ENCODE measurements at regions not wholly inside any gene's neighbourhood (a gene's known extent, or its start where the extent isn't known, plus 50 kb on each side); places are given as distances from the start of the nearest gene placed in this dataset.
A peak's percentile ranks its signal among the peaks of the same experiment; 100 is the strongest.

- no peak for ATAC-seq (ENCODE audit: low read depth)
- POLR2A ChIA-PET: interaction anchor here (2.4 kb wide), 1 partner anchor 142 kb away, joined by 7 read pairs; the partner anchor contains the start of gene CD164
- H3K4me1 Mint-ChIP-seq: peaks cover 41% of the 10 kb centered on the region
These were observed 142.5 kb downstream of the CD164 start for GRCh38 chr6:109239651-109240321.

GRCh38 chr6:109239160-109239559 is 143.1 kb downstream of the CD164 start:
- DNase-seq: no peak
- peaks cover 2% of the 10 kb centered on the region for H3K27me3 Mint-ChIP-seq
- no peak for ATAC-seq (ENCODE audit: low read depth)
- POLR2A ChIA-PET: interaction anchor here (0.6 to 2.4 kb wide), 2 partner anchors 143 to 620 kb away, joined by 3 to 7 read pairs; partner anchors contain the start of gene CD164
- H3K36me3 Mint-ChIP-seq: peaks cover 8% of the 10 kb centered on the region
- H3K4me3 Mint-ChIP-seq: no peak overlapping the region
- H3K27ac Mint-ChIP-seq: no peak overlapping the region
- H3K4me1 Mint-ChIP-seq: peaks cover 35% of the 10 kb centered on the region
- H3K9me3 Mint-ChIP-seq: peaks cover 4% of the 10 kb centered on the region

More at GRCh38 chr6:109239651-109240321, 142.5 kb downstream of the CD164 start:
- no peak overlapping the region for H3K4me3 Mint-ChIP-seq
- DNase-seq: no peak
- H3K36me3 Mint-ChIP-seq: peaks cover 11% of the 10 kb centered on the region
- peaks cover 2% of the 10 kb centered on the region for H3K27me3 Mint-ChIP-seq
- no peak overlapping the region for H3K27ac Mint-ChIP-seq
- H3K9me3 Mint-ChIP-seq: peaks cover 4% of the 10 kb centered on the region

- no peak overlapping the region for H3K27ac Mint-ChIP-seq
- peaks cover 4% of the 10 kb centered on the region for H3K9me3 Mint-ChIP-seq
- DNase-seq: no peak
- peaks cover 8% of the 10 kb centered on the region for H3K36me3 Mint-ChIP-seq
- no peak overlapping the region for H3K4me3 Mint-ChIP-seq
- POLR2A ChIA-PET: interaction anchor here (0.6 to 2.4 kb wide), 2 partner anchors 144 to 619 kb away, joined by 3 to 7 read pairs; partner anchors contain the start of gene CD164
- peaks cover 28% of the 10 kb centered on the region for H3K4me1 Mint-ChIP-seq
- ATAC-seq (ENCODE audit: low read depth): no peak
- peaks cover 2% of the 10 kb centered on the region for H3K27me3 Mint-ChIP-seq
These were observed 143.1 kb downstream of the CEP57L1 start for GRCh38 chr6:109238396-109238795.

GRCh38 chr6:109237986-109238329 is 142.7 kb downstream of the CEP57L1 start:
- Mint-ChIP-seq H3K4me3 (no peak overlapping the region), H3K4me1 (peaks cover 27% of the 10 kb centered on the region), H3K36me3 (peaks cover 8% of the 10 kb centered on the region), H3K27me3 (peaks cover 2% of the 10 kb centered on the region), H3K27ac (peak overlapping the region; percentile 69), H3K9me3 (peaks cover 4% of the 10 kb centered on the region)
- POLR2A ChIA-PET: interaction anchor here (1.9 kb wide), 1 partner anchor 145 kb away, joined by 13 read pairs; the partner anchor contains the start of gene CD164
- DNase-seq (no peak), ATAC-seq (ENCODE audit: low read depth) (no peak)

- DNase-seq (no peak), ATAC-seq (ENCODE audit: low read depth) (peak; percentile 88)
- H3K27me3 Mint-ChIP-seq: peaks cover 2% of the 10 kb centered on the region
- peaks cover 8% of the 10 kb centered on the region for H3K36me3 Mint-ChIP-seq
- POLR2A ChIA-PET: interaction anchor here (1.0 to 1.9 kb wide), 3 partner anchors 11 to 145 kb away, joined by 3 to 13 read pairs (median 4); partner anchors contain the start of gene CD164
- H3K4me3 Mint-ChIP-seq: peak overlapping the region; percentile 54
- H3K4me1 Mint-ChIP-seq: peaks cover 27% of the 10 kb centered on the region
- peak overlapping the region; percentile 87 for H3K27ac Mint-ChIP-seq
- peaks cover 4% of the 10 kb centered on the region for H3K9me3 Mint-ChIP-seq
These were observed 142.0 kb downstream of the CEP57L1 start for GRCh38 chr6:109237077-109237985.

DNA sequence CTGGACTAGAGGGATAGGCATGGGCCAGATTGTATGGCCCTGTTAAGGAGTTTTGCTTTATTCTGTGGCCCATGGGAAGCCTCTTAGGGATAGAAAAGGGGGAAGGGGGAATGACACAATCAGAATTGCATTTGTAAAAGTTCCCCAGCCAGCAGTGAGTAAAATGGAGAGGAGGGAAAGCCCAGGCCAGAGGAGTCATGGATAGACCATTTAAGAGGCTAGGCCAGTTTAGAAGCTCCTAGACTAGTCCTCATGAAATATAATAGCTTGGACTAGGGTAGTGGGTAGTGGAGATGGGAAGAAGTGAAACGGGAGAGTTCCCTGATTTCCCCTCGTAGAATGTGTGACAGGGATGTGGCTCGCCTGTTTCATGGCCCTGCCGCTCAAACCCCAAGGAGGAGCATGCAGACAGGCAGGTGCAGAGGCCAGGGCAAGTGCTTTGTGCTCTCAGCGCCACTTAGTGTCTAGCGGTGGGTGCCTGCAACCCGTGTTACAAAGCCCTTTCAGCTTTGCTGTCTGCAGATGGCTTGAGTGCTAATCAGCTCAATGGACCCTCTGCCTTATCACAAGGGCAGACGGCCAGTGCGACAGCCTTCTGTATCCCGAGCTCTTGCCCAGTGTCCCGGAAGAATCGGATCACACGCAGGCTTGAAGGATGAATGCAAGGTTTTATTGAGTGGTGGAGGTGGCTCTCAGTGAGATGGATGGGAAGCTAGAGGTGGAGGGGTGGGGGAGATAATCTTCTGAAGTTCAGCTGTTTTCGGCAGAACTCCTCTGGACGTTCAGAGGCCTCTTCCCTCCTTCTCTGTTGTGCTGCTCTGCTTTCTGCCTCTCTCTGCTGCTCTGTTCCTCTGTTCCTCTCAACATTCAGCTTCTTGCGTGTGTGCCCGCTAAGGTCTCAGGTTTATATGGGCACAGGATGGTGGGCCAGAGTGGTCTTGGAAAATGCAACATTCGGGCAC is 141.1 kb downstream of the CEP57L1 start:
- POLR2A ChIA-PET: interaction anchor here (1.0 to 1.9 kb wide), 3 partner anchors 10 to 146 kb away, joined by 3 to 13 read pairs (median 4); partner anchors contain the start of gene CD164
- peak overlapping the region; percentile 87 for H3K27ac Mint-ChIP-seq
- H3K4me1 Mint-ChIP-seq: peaks cover 27% of the 10 kb centered on the region
- DNase-seq (peak; percentile 45), ATAC-seq (ENCODE audit: low read depth) (peak; percentile 74)
- peaks cover 4% of the 10 kb centered on the region for H3K9me3 Mint-ChIP-seq
- peak overlapping the region; percentile 67 for H3K4me3 Mint-ChIP-seq
- peaks cover 8% of the 10 kb centered on the region for H3K36me3 Mint-ChIP-seq
- H3K27me3 Mint-ChIP-seq: peaks cover 2% of the 10 kb centered on the region

GRCh38 chr6:109235481-109236038 is 140.3 kb downstream of the CEP57L1 start:
- H3K36me3 Mint-ChIP-seq: peaks cover 8% of the 10 kb centered on the region
- peak overlapping the region; percentile 87 for H3K27ac Mint-ChIP-seq
- peaks cover 6% of the 10 kb centered on the region for H3K9me3 Mint-ChIP-seq
- POLR2A ChIA-PET: no interaction called here
- peaks cover 27% of the 10 kb centered on the region for H3K4me1 Mint-ChIP-seq
- peaks cover 2% of the 10 kb centered on the region for H3K27me3 Mint-ChIP-seq
- no peak for DNase-seq
- H3K4me3 Mint-ChIP-seq: no peak overlapping the region
- no peak for ATAC-seq (ENCODE audit: low read depth)

- no peak overlapping the region for H3K4me3 Mint-ChIP-seq
- H3K9me3 Mint-ChIP-seq: peaks cover 3% of the 10 kb centered on the region
- peaks cover 7% of the 10 kb centered on the region for H3K27me3 Mint-ChIP-seq
- POLR2A ChIA-PET: interaction anchor here (0.5 to 0.6 kb wide), 2 partner anchors 155 to 162 kb away, joined by 3 read pairs; no protein-coding TSS in a partner anchor
- no peak for DNase-seq
- H3K4me1 Mint-ChIP-seq: no peaks in the 10 kb centered on the region
- no peaks in the 10 kb centered on the region for H3K36me3 Mint-ChIP-seq
- no peak for ATAC-seq (ENCODE audit: low read depth)
- H3K27ac Mint-ChIP-seq: no peak overlapping the region
These were observed 135.1 kb downstream of the CEP57L1 start for GRCh38 chr6:109230453-109230852.

DNA sequence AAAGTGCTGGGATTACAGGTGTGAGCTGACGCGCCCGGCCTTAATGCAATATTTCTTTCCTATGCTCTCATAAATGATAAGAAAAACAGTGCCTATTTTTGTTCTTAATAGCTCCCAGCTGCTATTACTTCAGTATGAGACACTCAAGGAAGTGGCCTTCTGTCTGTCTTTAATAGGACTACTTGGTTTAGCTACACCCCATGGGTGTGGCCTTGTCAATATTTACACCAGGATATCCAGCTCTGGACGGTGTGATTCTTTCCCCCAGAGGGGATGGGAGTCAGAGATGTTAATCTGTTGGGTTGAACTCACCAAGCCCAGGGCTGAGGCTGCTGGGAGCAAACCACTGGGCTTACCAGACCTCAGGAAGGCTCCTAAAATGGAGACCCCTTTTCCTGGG is 134.2 kb downstream of the CEP57L1 start:
- H3K27me3 Mint-ChIP-seq: peaks cover 7% of the 10 kb centered on the region
- peaks cover 3% of the 10 kb centered on the region for H3K9me3 Mint-ChIP-seq
- H3K4me1 Mint-ChIP-seq: peaks cover 9% of the 10 kb centered on the region
- H3K27ac Mint-ChIP-seq: no peak overlapping the region
- DNase-seq (no peak), ATAC-seq (ENCODE audit: low read depth) (no peak)
- no peak overlapping the region for H3K4me3 Mint-ChIP-seq
- H3K36me3 Mint-ChIP-seq: no peaks in the 10 kb centered on the region
- POLR2A ChIA-PET: interaction anchor here (0.6 kb wide), 1 partner anchor 15 kb away, joined by 3 read pairs; no protein-coding TSS in a partner anchor

DNA sequence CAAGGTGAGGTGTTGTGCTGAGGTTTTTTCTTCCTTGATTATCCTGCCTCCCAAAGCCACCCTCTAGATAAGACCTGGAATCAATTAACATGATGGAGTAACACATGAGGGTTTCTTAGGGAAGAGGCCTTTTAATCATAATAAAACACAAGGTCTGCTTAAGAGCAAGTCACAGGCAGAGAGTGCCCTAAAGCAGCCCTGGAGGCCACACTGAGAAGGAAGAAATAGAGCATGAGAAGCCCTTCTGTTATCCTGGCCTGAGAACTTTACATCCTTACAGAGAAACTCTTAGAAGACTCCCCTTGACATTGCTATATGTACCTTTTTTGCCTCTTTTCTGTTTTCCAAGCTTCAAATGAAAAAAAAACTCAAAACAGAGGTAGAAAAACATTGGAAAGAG is 132.3 kb downstream of the CEP57L1 start:
- no peak for DNase-seq
- H3K9me3 Mint-ChIP-seq: peaks cover 3% of the 10 kb centered on the region
- H3K4me3 Mint-ChIP-seq: no peak overlapping the region
- no peak overlapping the region for H3K27ac Mint-ChIP-seq
- H3K27me3 Mint-ChIP-seq: peaks cover 7% of the 10 kb centered on the region
- peaks cover 21% of the 10 kb centered on the region for H3K4me1 Mint-ChIP-seq
- POLR2A ChIA-PET: interaction anchor here (1.1 kb wide), 1 partner anchor 154 kb away, joined by 3 read pairs; no protein-coding TSS in a partner anchor
- no peak for ATAC-seq (ENCODE audit: low read depth)
- H3K36me3 Mint-ChIP-seq: no peaks in the 10 kb centered on the region

- Mint-ChIP-seq H3K27me3 (peaks cover 7% of the 10 kb centered on the region), H3K36me3 (no peaks in the 10 kb centered on the region), H3K27ac (no peak overlapping the region), H3K4me3 (no peak overlapping the region), H3K9me3 (peaks cover 3% of the 10 kb centered on the region), H3K4me1 (peaks cover 29% of the 10 kb centered on the region)
- DNase-seq (no peak), ATAC-seq (ENCODE audit: low read depth) (no peak)
- POLR2A ChIA-PET: interaction anchor here (0.8 kb wide), 1 partner anchor 10 kb away, joined by 4 read pairs; no protein-coding TSS in a partner anchor
These were observed 131.0 kb downstream of the CEP57L1 start for GRCh38 chr6:109226353-109226752.

DNA sequence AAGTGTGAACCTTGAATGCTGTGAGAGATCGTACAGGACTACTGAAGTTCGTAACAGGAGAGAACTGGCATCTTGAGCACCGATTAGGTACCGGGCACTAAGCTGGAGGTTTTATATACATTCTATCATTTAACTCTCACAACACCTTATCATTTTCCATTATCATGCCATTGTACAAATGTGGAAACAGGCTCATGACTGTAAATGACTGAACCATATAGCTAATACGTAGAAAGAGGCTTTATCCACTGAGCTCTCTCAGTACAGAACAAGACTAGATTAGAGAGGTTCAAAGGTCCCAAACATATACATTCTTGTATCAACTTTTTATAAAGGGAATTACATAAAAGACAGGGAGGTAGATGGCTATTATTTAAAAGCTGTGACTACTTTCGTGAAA is 130.6 kb downstream of the CEP57L1 start:
- DNase-seq: no peak
- Mint-ChIP-seq H3K9me3 (peaks cover 3% of the 10 kb centered on the region), H3K36me3 (no peaks in the 10 kb centered on the region), H3K27ac (no peak overlapping the region), H3K4me1 (peaks cover 32% of the 10 kb centered on the region), H3K4me3 (no peak overlapping the region), H3K27me3 (peaks cover 7% of the 10 kb centered on the region)
- no peak for ATAC-seq (ENCODE audit: low read depth)
- POLR2A ChIA-PET: interaction anchor here (0.8 to 2.2 kb wide), 3 partner anchors 11 to 156 kb away, joined by 4 to 7 read pairs (median 4); partner anchors contain the start of gene CD164
